NT2/D1 (cell line): ENCODE measurements at regions not wholly inside any gene's neighbourhood (a gene's known extent, or its start where the extent isn't known, plus 50 kb on each side); places are given as distances from the start of the nearest gene placed in this dataset.

ENCODE experiments used
- SUZ12 ChIP-seq: IDR thresholded peaks from 2 replicates; pipeline ENCODE4 v1.6.1; 2011; ENCODE audit not compliant: insufficient read length, insufficient read depth; ENCODE audit errors: extremely low read depth
- YY1 ChIP-seq: IDR thresholded peaks from 2 replicates; pipeline ENCODE4 v1.6.1; 2011; ENCODE audit not compliant: insufficient read length, insufficient read depth
- ZNF274 ChIP-seq: IDR thresholded peaks from 2 replicates; pipeline ENCODE4 v1.6.1; 2011; ENCODE audit warnings: mild to moderate bottlenecking, low read depth, low read length

GRCh38 chr17:69640073-69640472, 225.6 kb downstream of the MAP2K6 start:
- TF ChIP-seq YY1 (no peak), SUZ12 (no peak), ZNF274 (no peak)
